ENCODE measurements at regions not wholly inside any gene's neighbourhood (a gene's known extent, or its start where the extent isn't known, plus 50 kb on each side); places are given as distances from the start of the nearest gene placed in this dataset.

GRCh38 chr7:47720141-47720906 is 138.4 kb upstream of the TNS3 start:
- H3K4me3 Mint-ChIP-seq: no peak overlapping the region
- no peaks in the 10 kb centered on the region for H3K27me3 Mint-ChIP-seq (ENCODE audit: low read depth in 2 of 2)
- intact Hi-C loops (cut with micrococcal nuclease): no loop called here
- Histone ChIP-seq H3K27ac (ENCODE audit: low read length) (no peak overlapping the region), H3K9me3 (ENCODE audit: control insufficient read depth, insufficient read depth, low read length) (no peaks in the 10 kb centered on the region), H3K27me3 (ENCODE audit: control insufficient read depth, insufficient read depth, low read length) (no peaks in the 10 kb centered on the region), H3K4me3 (ENCODE audit: low read length) (no peak overlapping the region), H3K36me3 (ENCODE audit: control insufficient read depth, insufficient read depth, low read length) (no peaks in the 10 kb centered on the region), H3K4me1 (ENCODE audit: control insufficient read depth, insufficient read depth, low read length) (peaks cover 4% of the 10 kb centered on the region)
- H3K36me3 Mint-ChIP-seq: no peaks in the 10 kb centered on the region
- TF ChIP-seq CTCF (IDR thresholded peaks at IDR 0.05): no peak
- H3K9me3 Mint-ChIP-seq: no peaks in the 10 kb centered on the region
- ATAC-seq: no peak
- no peak for DNase-seq
- no peak overlapping the region for H3K27ac Mint-ChIP-seq
- H3K4me1 Mint-ChIP-seq: no peaks in the 10 kb centered on the region
- 83% methylated on average over 12 of the region's 12 CpGs for WGBS (ENCODE audit: insufficient coverage)

GRCh38 chr7:47719675-47720074 is 137.8 kb upstream of the TNS3 start:
- Mint-ChIP-seq H3K27ac (no peak overlapping the region), H3K27me3 (ENCODE audit: low read depth in 2 of 2) (no peaks in the 10 kb centered on the region), H3K9me3 (no peaks in the 10 kb centered on the region), H3K4me3 (no peak overlapping the region), H3K36me3 (no peaks in the 10 kb centered on the region), H3K4me1 (no peaks in the 10 kb centered on the region)
- intact Hi-C loops (cut with micrococcal nuclease): no loop called here
- Histone ChIP-seq H3K36me3 (ENCODE audit: control insufficient read depth, insufficient read depth, low read length) (no peaks in the 10 kb centered on the region), H3K4me3 (ENCODE audit: low read length) (no peak overlapping the region), H3K4me1 (ENCODE audit: control insufficient read depth, insufficient read depth, low read length) (no peaks in the 10 kb centered on the region), H3K27ac (ENCODE audit: low read length) (no peak overlapping the region), H3K27me3 (ENCODE audit: control insufficient read depth, insufficient read depth, low read length) (no peaks in the 10 kb centered on the region), H3K9me3 (ENCODE audit: control insufficient read depth, insufficient read depth, low read length) (no peaks in the 10 kb centered on the region)
- 91% methylated on average over 7 of the region's 7 CpGs for WGBS (ENCODE audit: insufficient coverage)
- DNase-seq (no peak), ATAC-seq (no peak)
- TF ChIP-seq CTCF (IDR thresholded peaks at IDR 0.05): no peak

DNA sequence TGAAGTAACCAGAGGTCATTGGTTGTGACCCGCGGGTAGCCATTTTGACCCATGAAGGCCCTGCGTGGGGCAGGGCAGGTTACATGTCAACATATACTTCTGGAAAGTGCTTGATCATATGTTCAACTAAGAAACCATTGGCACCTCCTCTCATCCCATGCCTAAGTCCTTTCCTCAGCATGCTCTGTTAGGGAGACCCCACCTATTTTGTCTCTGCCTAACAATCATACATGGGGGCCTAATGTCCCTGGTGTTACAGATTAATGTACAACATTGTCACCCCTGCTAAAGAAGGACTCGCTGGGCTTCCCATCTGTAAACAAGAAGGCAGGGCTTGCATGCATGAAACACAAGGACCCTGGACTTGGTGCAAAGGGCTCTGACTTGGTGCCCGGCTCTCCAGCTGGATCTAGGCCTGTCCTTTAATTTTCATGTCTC is 133.7 kb upstream of the TNS3 start:
- no peak for DNase-seq
- no peaks in the 10 kb centered on the region for H3K27me3 Mint-ChIP-seq (ENCODE audit: low read depth in 2 of 2)
- no peaks in the 10 kb centered on the region for H3K36me3 Mint-ChIP-seq
- Histone ChIP-seq H3K9me3 (ENCODE audit: control insufficient read depth, insufficient read depth, low read length) (no peaks in the 10 kb centered on the region), H3K4me3 (ENCODE audit: low read length) (no peak overlapping the region), H3K36me3 (ENCODE audit: control insufficient read depth, insufficient read depth, low read length) (no peaks in the 10 kb centered on the region), H3K27ac (ENCODE audit: low read length) (no peak overlapping the region), H3K27me3 (ENCODE audit: control insufficient read depth, insufficient read depth, low read length) (no peaks in the 10 kb centered on the region), H3K4me1 (ENCODE audit: control insufficient read depth, insufficient read depth, low read length) (no peaks in the 10 kb centered on the region)
- WGBS (ENCODE audit: insufficient coverage): 97% methylated on average over 5 of the region's 5 CpGs
- H3K27ac Mint-ChIP-seq: no peak overlapping the region
- H3K9me3 Mint-ChIP-seq: no peaks in the 10 kb centered on the region
- H3K4me1 Mint-ChIP-seq: no peaks in the 10 kb centered on the region
- intact Hi-C loops (cut with micrococcal nuclease): no loop called here
- no peak overlapping the region for H3K4me3 Mint-ChIP-seq
- no peak for TF ChIP-seq CTCF (IDR thresholded peaks at IDR 0.05)
- no peak for ATAC-seq

All from natural killer cell (primary cell).